ENCODE measurements at regions not wholly inside any gene's neighbourhood (a gene's known extent, or its start where the extent isn't known, plus 50 kb on each side); places are given as distances from the start of the nearest gene placed in this dataset.

DNA sequence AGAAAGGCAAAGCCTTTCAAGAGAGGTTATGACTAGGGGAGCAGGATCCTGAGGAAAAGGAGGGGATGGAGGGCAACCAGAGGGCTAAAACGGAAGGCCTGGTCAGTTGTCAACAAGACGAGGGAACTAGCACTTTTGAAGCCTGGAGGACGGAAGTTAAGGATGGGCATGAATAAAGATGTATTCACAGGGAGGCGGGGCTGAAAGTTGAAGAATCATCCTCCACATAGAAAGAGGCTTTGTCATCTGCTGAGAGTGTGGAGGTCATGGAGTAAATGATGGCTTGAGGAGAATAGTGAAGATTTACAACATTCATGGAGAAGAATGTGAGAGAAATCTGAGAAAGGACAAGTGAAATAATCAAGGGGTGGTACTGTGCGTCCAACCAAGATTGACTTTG lies 137.5 kb downstream of the MAGEB17 start:
- no peak overlapping the region for H3K27ac ChIP-seq (ENCODE audit: low read length)
- TF ChIP-seq EZH2 (optimal IDR thresholded peaks at IDR 0.05; ENCODE audit: low read depth, low read length), result no peak
- TF ChIP-seq EZH2phosphoT487 (IDR thresholded peaks at IDR 0.05; ENCODE audit: low read length), result no peak
- TF ChIP-seq, protein P1, sequence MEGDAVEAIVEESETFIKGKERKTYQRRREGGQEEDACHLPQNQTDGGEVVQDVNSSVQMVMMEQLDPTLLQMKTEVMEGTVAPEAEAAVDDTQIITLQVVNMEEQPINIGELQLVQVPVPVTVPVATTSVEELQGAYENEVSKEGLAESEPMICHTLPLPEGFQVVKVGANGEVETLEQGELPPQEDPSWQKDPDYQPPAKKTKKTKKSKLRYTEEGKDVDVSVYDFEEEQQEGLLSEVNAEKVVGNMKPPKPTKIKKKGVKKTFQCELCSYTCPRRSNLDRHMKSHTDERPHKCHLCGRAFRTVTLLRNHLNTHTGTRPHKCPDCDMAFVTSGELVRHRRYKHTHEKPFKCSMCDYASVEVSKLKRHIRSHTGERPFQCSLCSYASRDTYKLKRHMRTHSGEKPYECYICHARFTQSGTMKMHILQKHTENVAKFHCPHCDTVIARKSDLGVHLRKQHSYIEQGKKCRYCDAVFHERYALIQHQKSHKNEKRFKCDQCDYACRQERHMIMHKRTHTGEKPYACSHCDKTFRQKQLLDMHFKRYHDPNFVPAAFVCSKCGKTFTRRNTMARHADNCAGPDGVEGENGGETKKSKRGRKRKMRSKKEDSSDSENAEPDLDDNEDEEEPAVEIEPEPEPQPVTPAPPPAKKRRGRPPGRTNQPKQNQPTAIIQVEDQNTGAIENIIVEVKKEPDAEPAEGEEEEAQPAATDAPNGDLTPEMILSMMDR (IDR thresholded peaks at IDR 0.05; ENCODE audit: low read length), result no peak
- DNase-seq, result no peak
- H3K36me3 ChIP-seq (replicated peaks; ENCODE audit: insufficient read depth, low read length), result no peaks in the 10 kb centered on the region
- H3K9me3 ChIP-seq (replicated peaks; ENCODE audit: insufficient read depth, low read length), result no peaks in the 10 kb centered on the region
- no peaks in the 10 kb centered on the region for H3F3A ChIP-seq (ENCODE audit: insufficient read depth, low read length)
- H3K27me3 ChIP-seq (replicated peaks; ENCODE audit: insufficient read depth, low read length), result no peaks in the 10 kb centered on the region
- no peaks in the 10 kb centered on the region for H3K9me2 ChIP-seq (replicated peaks; ENCODE audit: insufficient read depth, low read length)
- H3K79me2 ChIP-seq (ENCODE audit: low read length), result no peaks in the 10 kb centered on the region
- H3K4me1 ChIP-seq (ENCODE audit: low read length), result no peaks in the 10 kb centered on the region
- no peak overlapping the region for H3K9ac ChIP-seq (ENCODE audit: low read length)
- H2AFZ ChIP-seq (ENCODE audit: low read length), result no peak overlapping the region
- no peaks in the 10 kb centered on the region for H4K20me1 ChIP-seq (ENCODE audit: insufficient read depth, low read length)
- H3K4me3 ChIP-seq (ENCODE audit: low read length), result no peak overlapping the region
- H3K4me2 ChIP-seq (ENCODE audit: low read depth, low read length), result no peak overlapping the region

DNA sequence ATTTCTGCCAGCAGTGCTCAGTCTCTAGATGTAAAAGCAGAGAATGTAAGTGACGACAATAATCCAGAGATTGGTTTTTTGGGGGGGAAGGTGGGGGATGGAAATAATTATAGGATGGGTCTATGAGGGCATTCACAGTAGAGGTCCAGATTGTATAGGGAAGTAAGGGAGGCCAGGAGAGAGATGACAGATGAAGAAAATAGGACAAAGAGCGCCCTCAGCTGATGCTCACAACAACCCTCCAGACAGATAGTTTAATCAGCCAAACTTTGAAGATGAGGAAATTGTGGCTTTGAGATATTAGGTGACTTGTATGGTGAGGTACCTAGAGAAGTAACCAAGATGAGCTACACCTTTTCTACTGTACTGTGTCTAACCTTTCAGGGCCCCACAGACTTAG lies 137.9 kb downstream of the MAGEB17 start:
- no peaks in the 10 kb centered on the region for H4K20me1 ChIP-seq (ENCODE audit: insufficient read depth, low read length)
- H3K36me3 ChIP-seq (replicated peaks; ENCODE audit: insufficient read depth, low read length), result no peaks in the 10 kb centered on the region
- no peaks in the 10 kb centered on the region for H3K9me2 ChIP-seq (replicated peaks; ENCODE audit: insufficient read depth, low read length)
- H3K9me3 ChIP-seq (replicated peaks; ENCODE audit: insufficient read depth, low read length), result no peaks in the 10 kb centered on the region
- H3K27me3 ChIP-seq (replicated peaks; ENCODE audit: insufficient read depth, low read length), result no peaks in the 10 kb centered on the region
- H3K27ac ChIP-seq (ENCODE audit: low read length), result no peak overlapping the region
- H3K4me2 ChIP-seq (ENCODE audit: low read depth, low read length), result no peak overlapping the region
- no peak overlapping the region for H3K9ac ChIP-seq (ENCODE audit: low read length)
- TF ChIP-seq EZH2 (optimal IDR thresholded peaks at IDR 0.05; ENCODE audit: low read depth, low read length) (no peak), EZH2phosphoT487 (IDR thresholded peaks at IDR 0.05; ENCODE audit: low read length) (no peak)
- H2AFZ ChIP-seq (ENCODE audit: low read length), result no peak overlapping the region
- no peaks in the 10 kb centered on the region for H3F3A ChIP-seq (ENCODE audit: insufficient read depth, low read length)
- H3K79me2 ChIP-seq (ENCODE audit: low read length), result no peaks in the 10 kb centered on the region
- no peaks in the 10 kb centered on the region for H3K4me1 ChIP-seq (ENCODE audit: low read length)
- DNase-seq, result no peak
- H3K4me3 ChIP-seq (ENCODE audit: low read length), result no peak overlapping the region

DNA sequence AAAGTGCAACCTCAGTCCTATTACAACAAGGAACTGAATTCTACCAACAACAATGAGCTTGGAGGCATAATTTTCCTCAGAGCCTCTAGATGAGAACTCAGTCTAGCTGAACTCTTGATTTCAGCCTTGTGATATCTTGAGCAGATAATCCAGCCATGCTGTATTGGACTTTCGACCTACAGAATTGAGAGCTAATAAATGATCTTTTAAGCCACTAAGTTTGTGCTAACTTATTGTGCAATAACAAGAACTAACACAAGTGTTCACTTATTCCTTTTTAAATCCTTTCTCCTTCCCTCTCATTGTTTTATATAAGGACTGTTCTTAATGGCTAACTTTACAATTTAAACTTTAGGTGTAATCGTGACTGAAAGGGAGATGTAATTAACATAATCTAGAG lies 140.7 kb downstream of the MAGEB17 start:
- Histone ChIP-seq H3F3A (ENCODE audit: insufficient read depth, low read length) (no peaks in the 10 kb centered on the region), H3K9ac (ENCODE audit: low read length) (no peak overlapping the region), H3K4me2 (ENCODE audit: low read depth, low read length) (no peak overlapping the region), H3K27me3 (replicated peaks; ENCODE audit: insufficient read depth, low read length) (no peaks in the 10 kb centered on the region), H4K20me1 (ENCODE audit: insufficient read depth, low read length) (no peaks in the 10 kb centered on the region), H2AFZ (ENCODE audit: low read length) (no peak overlapping the region), H3K27ac (ENCODE audit: low read length) (no peak overlapping the region), H3K9me3 (replicated peaks; ENCODE audit: insufficient read depth, low read length) (no peaks in the 10 kb centered on the region), H3K9me2 (replicated peaks; ENCODE audit: insufficient read depth, low read length) (no peaks in the 10 kb centered on the region), H3K36me3 (replicated peaks; ENCODE audit: insufficient read depth, low read length) (no peaks in the 10 kb centered on the region), H3K79me2 (ENCODE audit: low read length) (no peaks in the 10 kb centered on the region), H3K4me1 (ENCODE audit: low read length) (no peaks in the 10 kb centered on the region), H3K4me3 (ENCODE audit: low read length) (no peak overlapping the region)
- no peak for DNase-seq
- no peak for TF ChIP-seq EZH2phosphoT487 (IDR thresholded peaks at IDR 0.05; ENCODE audit: low read length)

DNA sequence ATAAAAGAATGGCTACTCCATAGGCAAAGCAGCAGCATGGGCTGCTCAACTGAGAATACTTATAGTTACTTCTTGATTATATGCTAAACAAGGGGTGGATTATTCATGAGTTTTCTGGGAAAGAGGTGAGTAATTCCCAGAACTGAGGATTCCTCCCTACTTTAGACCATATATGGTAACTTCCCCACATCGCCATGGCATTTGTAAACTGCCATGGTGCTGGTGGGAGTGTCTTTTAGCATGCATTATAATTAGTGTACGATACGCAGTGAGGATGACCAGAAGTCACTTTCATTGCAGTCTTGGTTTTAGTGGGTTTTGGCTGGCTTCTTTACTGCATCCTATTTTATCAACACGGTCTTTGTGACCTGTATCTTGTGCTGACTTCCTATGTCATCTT lies 141.5 kb downstream of the MAGEB17 start:
- H3F3A ChIP-seq (ENCODE audit: insufficient read depth, low read length), result no peaks in the 10 kb centered on the region
- no peaks in the 10 kb centered on the region for H3K9me3 ChIP-seq (replicated peaks; ENCODE audit: insufficient read depth, low read length)
- TF ChIP-seq, protein P1 (IDR thresholded peaks at IDR 0.05; ENCODE audit: low read length), result no peak
- TF ChIP-seq EZH2 (optimal IDR thresholded peaks at IDR 0.05; ENCODE audit: low read depth, low read length) (no peak), EZH2phosphoT487 (IDR thresholded peaks at IDR 0.05; ENCODE audit: low read length) (no peak)
- H3K27ac ChIP-seq (ENCODE audit: low read length), result no peak overlapping the region
- no peak overlapping the region for H3K4me3 ChIP-seq (ENCODE audit: low read length)
- no peaks in the 10 kb centered on the region for H3K36me3 ChIP-seq (replicated peaks; ENCODE audit: insufficient read depth, low read length)
- H4K20me1 ChIP-seq (ENCODE audit: insufficient read depth, low read length), result no peaks in the 10 kb centered on the region
- DNase-seq, result no peak
- H2AFZ ChIP-seq (ENCODE audit: low read length), result no peak overlapping the region
- no peaks in the 10 kb centered on the region for H3K4me1 ChIP-seq (ENCODE audit: low read length)
- no peaks in the 10 kb centered on the region for H3K9me2 ChIP-seq (replicated peaks; ENCODE audit: insufficient read depth, low read length)
- no peaks in the 10 kb centered on the region for H3K79me2 ChIP-seq (ENCODE audit: low read length)
- no peaks in the 10 kb centered on the region for H3K27me3 ChIP-seq (replicated peaks; ENCODE audit: insufficient read depth, low read length)
- no peak overlapping the region for H3K4me2 ChIP-seq (ENCODE audit: low read depth, low read length)
- H3K9ac ChIP-seq (ENCODE audit: low read length), result no peak overlapping the region
